Gastrocnemius medialis (tissue), 4 donors: ENCODE measurements at regions not wholly inside any gene's neighbourhood (a gene's known extent, or its start where the extent isn't known, plus 50 kb on each side); places are given as distances from the start of the nearest gene placed in this dataset.

Source experiments
- CTCF ChIP-seq, 5 experiments: fragments of 450-650 bp in 3 of 5; fragments of 200-600 bp in 2 of 5; sonication (generic) in 2 of 5; IDR thresholded peaks in 4 of 5; conservative IDR thresholded peaks in 1 of 5; 1 replicate in 4 of 5; 2 replicates in 1 of 5; pipeline ENCODE4 v1.5.1; 2016 to 2019; ENCODE audit warnings: antibody characterized with exemption in 5 of 5, mild to moderate bottlenecking in 3 of 5, moderate library complexity in 3 of 5
- POLR2A ChIP-seq, 2 donors: fragments of 450-650 bp; IDR thresholded peaks; one replicate each; pipeline ENCODE4 v1.6.1; 2017; ENCODE audit warnings: antibody characterized with exemption in 2 of 2, mild to moderate bottlenecking in 2 of 2, moderate library complexity in 2 of 2

DNA sequence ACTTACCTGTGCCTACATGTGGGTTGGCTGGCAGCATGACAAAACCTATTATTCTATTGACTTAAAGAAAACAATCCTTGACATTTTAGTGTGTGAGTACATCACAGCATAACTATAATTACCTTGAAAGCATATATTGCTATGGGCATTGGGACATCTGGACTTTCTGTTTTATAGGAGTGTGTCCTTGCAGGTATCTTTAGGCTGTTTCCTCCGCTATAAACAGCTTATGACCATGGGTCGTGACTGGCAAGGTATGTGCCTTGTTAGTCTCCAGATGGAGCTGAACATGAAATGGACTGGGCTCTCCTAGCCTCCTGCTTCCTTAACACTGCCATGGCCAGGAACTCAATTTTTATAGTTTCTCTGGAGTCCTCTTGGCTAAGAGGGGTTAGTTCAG, 317.4 kb upstream of the COBL start:
- TF ChIP-seq CTCF (IDR thresholded peaks at IDR 0.05 in 4 of 5, conservative IDR thresholded peaks at IDR 0.05 in 1 of 5): no peak
- no peak for TF ChIP-seq POLR2A (IDR thresholded peaks at IDR 0.05)
